ENCODE measurements at regions not wholly inside any gene's neighbourhood (a gene's known extent, or its start where the extent isn't known, plus 50 kb on each side); places are given as distances from the start of the nearest gene placed in this dataset.

- DNase-seq (ENCODE audit: low read depth in 2 of 2, low spot score in 1 of 2): no peak
Measured at GRCh38 chr17:77534137-77534536, 393.4 kb downstream of the SEC14L1 start.

GRCh38 chr17:77535435-77535834 is 394.7 kb downstream of the SEC14L1 start:
- DNase-seq (ENCODE audit: low read depth in 2 of 2, low spot score in 1 of 2): no peak

GRCh38 chr17:77535892-77536291 is 395.1 kb downstream of the SEC14L1 start:
- DNase-seq (ENCODE audit: low read depth in 2 of 2, low spot score in 1 of 2): no peak

GRCh38 chr17:77537566-77537965 is 396.8 kb downstream of the SEC14L1 start:
- DNase-seq (ENCODE audit: low read depth in 2 of 2, low spot score in 1 of 2): no peak

- DNase-seq (ENCODE audit: low read depth in 2 of 2, low spot score in 1 of 2): no peak
Measured at GRCh38 chr17:77540531-77540930, 399.8 kb downstream of the SEC14L1 start.

GRCh38 chr17:77540975-77541374 is 400.2 kb downstream of the SEC14L1 start:
- DNase-seq (ENCODE audit: low read depth in 2 of 2, low spot score in 1 of 2): no peak

- no peak for DNase-seq (ENCODE audit: low read depth in 2 of 2, low spot score in 1 of 2)
Measured at GRCh38 chr17:77542011-77542410, 401.2 kb downstream of the SEC14L1 start.

- peak; percentile 25 for DNase-seq (ENCODE audit: low read depth in 2 of 2, low spot score in 1 of 2)
Measured at GRCh38 chr17:77542551-77543490, 402.1 kb downstream of the SEC14L1 start.

GRCh38 chr17:77543801-77544200 is 403.0 kb downstream of the SEC14L1 start:
- DNase-seq (ENCODE audit: low read depth in 2 of 2, low spot score in 1 of 2): no peak

GRCh38 chr17:77544347-77545110 is 403.8 kb downstream of the SEC14L1 start:
- no peak for DNase-seq (ENCODE audit: low read depth in 2 of 2, low spot score in 1 of 2)

- DNase-seq (ENCODE audit: low read depth in 2 of 2, low spot score in 1 of 2): no peak
Measured at GRCh38 chr17:77546772-77547241, 406.0 kb downstream of the SEC14L1 start.

- DNase-seq (ENCODE audit: low read depth in 2 of 2, low spot score in 1 of 2): no peak
Measured at GRCh38 chr17:77548967-77549366, 408.2 kb downstream of the SEC14L1 start.

GRCh38 chr17:77549726-77550366 is 408.7 kb upstream of the TNRC6C start:
- DNase-seq (ENCODE audit: low read depth in 2 of 2, low spot score in 1 of 2): no peak

GRCh38 chr17:77553459-77554066 is 404.9 kb upstream of the TNRC6C start:
- no peak for DNase-seq (ENCODE audit: low read depth in 2 of 2, low spot score in 1 of 2)

- no peak for DNase-seq (ENCODE audit: low read depth in 2 of 2, low spot score in 1 of 2)
Measured at GRCh38 chr17:77555121-77555591, 403.3 kb upstream of the TNRC6C start.

- no peak for DNase-seq (ENCODE audit: low read depth in 2 of 2, low spot score in 1 of 2)
Measured at GRCh38 chr17:77555741-77556291, 402.7 kb upstream of the TNRC6C start.

- DNase-seq (ENCODE audit: low read depth in 2 of 2, low spot score in 1 of 2): no peak
Measured at GRCh38 chr17:77556383-77557061, 402.0 kb upstream of the TNRC6C start.

GRCh38 chr17:77558846-77559626 is 399.5 kb upstream of the TNRC6C start:
- no peak for DNase-seq (ENCODE audit: low read depth in 2 of 2, low spot score in 1 of 2)

- DNase-seq (ENCODE audit: low read depth in 2 of 2, low spot score in 1 of 2): no peak
Measured at GRCh38 chr17:77560381-77560780, 398.1 kb upstream of the TNRC6C start.
